22Rv1 (cell line): ENCODE measurements at regions not wholly inside any gene's neighbourhood (a gene's known extent, or its start where the extent isn't known, plus 50 kb on each side); places are given as distances from the start of the nearest gene placed in this dataset.
"Not testable (repeated sequence)": the region's sequence is repeated elsewhere in the genome, so short reads cannot be mapped to it uniquely, and the experiment has no call there.

ENCODE experiments used
- H3K27ac ChIP-seq: fragments of 450-650 bp; 2 replicates; pipeline ENCODE4 v1.5.1; 2017
- ZFX ChIP-seq: fragments of 450-650 bp; IDR thresholded peaks from 2 replicates; pipeline ENCODE4 v1.6.1; 2017; ENCODE audit warnings: antibody characterized with exemption, borderline replicate concordance
- TF ChIP-seq, protein P1 (sequence below): fragments of 450-650 bp; IDR thresholded peaks from 2 replicates; pipeline ENCODE4 v1.5.1; 2017; ENCODE audit warnings: mild to moderate bottlenecking

DNA sequence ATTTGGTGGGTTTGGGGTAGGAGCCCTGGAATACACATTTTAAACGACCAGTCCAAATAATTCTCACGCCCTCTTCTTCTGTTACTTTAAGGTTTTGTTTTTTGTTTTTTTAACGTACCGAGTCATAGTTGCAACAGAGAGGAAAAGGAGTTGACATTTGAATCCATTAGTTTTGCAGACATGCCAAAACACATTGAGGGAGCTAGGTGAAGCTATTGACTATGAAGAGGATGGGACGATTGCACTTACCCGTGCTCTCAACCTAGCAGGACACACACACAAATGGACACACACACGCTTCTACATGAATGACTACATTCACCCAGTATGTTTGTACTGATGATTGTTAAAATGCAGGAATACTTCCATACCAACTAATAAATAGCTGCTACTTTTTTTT, 54.3 kb upstream of the CIT start:
- TF ChIP-seq ZFX: no peak
- TF ChIP-seq, protein P1, sequence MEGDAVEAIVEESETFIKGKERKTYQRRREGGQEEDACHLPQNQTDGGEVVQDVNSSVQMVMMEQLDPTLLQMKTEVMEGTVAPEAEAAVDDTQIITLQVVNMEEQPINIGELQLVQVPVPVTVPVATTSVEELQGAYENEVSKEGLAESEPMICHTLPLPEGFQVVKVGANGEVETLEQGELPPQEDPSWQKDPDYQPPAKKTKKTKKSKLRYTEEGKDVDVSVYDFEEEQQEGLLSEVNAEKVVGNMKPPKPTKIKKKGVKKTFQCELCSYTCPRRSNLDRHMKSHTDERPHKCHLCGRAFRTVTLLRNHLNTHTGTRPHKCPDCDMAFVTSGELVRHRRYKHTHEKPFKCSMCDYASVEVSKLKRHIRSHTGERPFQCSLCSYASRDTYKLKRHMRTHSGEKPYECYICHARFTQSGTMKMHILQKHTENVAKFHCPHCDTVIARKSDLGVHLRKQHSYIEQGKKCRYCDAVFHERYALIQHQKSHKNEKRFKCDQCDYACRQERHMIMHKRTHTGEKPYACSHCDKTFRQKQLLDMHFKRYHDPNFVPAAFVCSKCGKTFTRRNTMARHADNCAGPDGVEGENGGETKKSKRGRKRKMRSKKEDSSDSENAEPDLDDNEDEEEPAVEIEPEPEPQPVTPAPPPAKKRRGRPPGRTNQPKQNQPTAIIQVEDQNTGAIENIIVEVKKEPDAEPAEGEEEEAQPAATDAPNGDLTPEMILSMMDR: no peak
- H3K27ac ChIP-seq: no peak overlapping the region

DNA sequence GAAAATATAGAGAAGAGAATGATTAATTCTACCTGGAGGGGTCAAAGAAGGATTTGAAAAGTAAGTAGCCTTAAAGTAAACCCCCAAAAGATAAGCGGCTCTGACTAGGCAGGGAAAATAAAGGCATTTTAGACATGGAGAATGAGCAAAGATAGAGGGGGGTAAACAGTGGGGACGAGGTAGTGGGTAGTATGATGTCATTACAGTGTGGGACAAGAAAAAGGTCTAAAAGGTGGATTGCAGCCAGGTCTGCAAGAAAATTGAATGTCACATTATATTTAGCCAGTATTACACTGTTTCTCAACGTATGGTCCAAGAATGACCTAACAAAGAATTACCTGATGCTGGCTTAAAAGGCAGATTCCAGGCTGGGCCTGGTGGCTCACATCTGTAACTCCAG, 55.8 kb upstream of the CIT start:
- TF ChIP-seq, protein P1: no peak
- TF ChIP-seq ZFX: no peak
- H3K27ac ChIP-seq: no peak overlapping the region

DNA sequence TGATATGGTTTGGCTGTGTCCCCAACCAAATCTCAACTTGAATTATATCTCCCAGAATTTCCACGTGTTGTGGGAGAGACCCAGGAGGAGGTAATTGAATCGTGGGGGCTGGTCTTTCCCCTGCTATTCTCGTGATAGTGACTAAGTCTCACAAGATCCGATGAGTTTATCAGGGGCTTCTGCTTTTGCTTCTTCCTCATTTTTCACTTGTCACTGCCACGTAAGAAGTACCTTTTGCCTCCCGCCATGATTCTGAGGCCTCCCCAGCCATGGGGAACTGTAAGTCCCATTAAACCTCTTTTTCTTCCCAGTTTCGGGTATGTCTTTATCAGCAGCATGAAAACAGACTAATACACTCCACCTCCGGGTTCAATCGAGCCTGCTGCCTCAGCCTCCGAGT, 54.3 kb upstream of the BICDL1 start:
- H3K27ac ChIP-seq: not testable (repeated sequence)

DNA sequence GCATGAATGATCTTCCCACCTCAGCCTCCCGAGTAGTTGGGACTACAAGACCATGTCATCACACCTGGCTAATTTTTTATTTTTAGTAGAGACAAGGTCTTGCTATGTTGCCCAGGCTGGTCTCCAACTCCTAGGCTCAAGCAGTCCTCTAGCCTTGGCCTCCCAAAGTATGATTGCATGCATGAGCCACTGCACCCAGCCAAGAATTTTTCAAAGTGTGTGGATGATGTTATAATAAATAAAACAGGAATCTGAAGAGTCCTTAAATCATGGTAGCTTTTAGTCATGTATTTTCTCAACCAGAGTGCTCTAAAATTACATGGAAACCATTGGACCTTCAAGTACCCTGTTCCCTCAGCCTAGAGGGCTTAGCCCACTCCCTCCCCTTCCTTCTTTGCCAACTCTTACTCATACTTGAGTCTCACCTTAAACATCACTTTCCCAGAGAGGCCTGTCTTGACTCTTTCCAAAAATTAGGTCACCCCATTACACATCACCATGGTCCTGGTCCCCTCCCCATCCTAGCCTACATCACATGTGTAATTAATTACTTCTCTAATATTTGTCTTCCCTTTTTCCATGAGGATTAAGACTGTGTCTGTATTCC, 52.2 kb upstream of the BICDL1 start:
- no peak overlapping the region for H3K27ac ChIP-seq
- TF ChIP-seq ZFX: no peak
- TF ChIP-seq, protein P1: no peak

DNA sequence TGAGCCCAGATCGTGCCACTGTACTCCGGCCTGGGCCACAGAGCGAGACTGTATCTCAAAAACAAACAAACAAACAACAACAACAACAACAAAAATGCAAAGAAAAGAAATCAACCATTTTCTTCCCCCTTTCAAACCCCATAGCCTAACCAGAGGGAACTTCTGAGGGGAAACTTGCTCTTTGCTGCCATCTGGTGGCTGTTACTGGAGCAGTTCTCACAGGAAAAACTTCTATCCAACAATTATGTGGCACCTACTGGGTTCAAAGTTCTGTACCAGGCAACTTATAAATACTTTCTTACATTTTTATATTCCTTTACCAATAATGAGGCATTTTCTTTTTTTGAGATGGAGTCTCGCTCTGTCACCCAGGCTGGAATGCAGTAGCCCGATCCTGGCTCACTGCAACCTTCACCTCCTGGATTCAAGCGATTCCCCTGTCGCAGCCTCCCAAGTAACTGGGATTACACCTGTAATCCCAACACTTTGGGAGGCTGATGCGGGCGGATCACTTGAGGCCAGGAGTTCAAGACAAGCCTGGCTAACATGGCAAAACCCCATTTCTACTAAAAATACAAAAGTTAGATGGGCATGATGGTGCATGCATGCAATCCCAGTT, 50.9 kb upstream of the BICDL1 start:
- H3K27ac ChIP-seq: no peak overlapping the region
- no peak for TF ChIP-seq ZFX
- TF ChIP-seq, protein P1: peak; percentile 96
